ENCODE measurements at regions not wholly inside any gene's neighbourhood (a gene's known extent, or its start where the extent isn't known, plus 50 kb on each side); places are given as distances from the start of the nearest gene placed in this dataset.

- no peak overlapping the region for H3K27ac Mint-ChIP-seq
- no peaks in the 10 kb centered on the region for H3K27me3 Mint-ChIP-seq (ENCODE audit: low read depth)
- intact Hi-C loops (cut with micrococcal nuclease), result no loop called here
- H3K9me3 Mint-ChIP-seq, result no peaks in the 10 kb centered on the region
- no peaks in the 10 kb centered on the region for H3K4me1 Mint-ChIP-seq (ENCODE audit: low read depth)
- H3K36me3 Mint-ChIP-seq (ENCODE audit: low read depth), result no peaks in the 10 kb centered on the region
- DNase-seq (ENCODE audit: low spot score), result no peak
- no peak overlapping the region for H3K4me3 Mint-ChIP-seq (ENCODE audit: low read depth)
These were observed 156.7 kb downstream of the LPIN1 start for GRCh38 chr2:11903085-11903606.

- Mint-ChIP-seq H3K27me3 (ENCODE audit: low read depth) (no peaks in the 10 kb centered on the region), H3K4me3 (ENCODE audit: low read depth) (no peak overlapping the region), H3K27ac (no peak overlapping the region), H3K9me3 (no peaks in the 10 kb centered on the region), H3K36me3 (ENCODE audit: low read depth) (no peaks in the 10 kb centered on the region), H3K4me1 (ENCODE audit: low read depth) (no peaks in the 10 kb centered on the region)
- no peak for DNase-seq (ENCODE audit: low spot score)
- intact Hi-C loops (cut with micrococcal nuclease), result no loop called here
These were observed 157.6 kb downstream of the LPIN1 start for GRCh38 chr2:11904029-11904428.

GRCh38 chr2:11904941-11905340, 158.5 kb downstream of the LPIN1 start:
- no peak for DNase-seq (ENCODE audit: low spot score)
- H3K27ac Mint-ChIP-seq, result no peak overlapping the region
- no peak overlapping the region for H3K4me3 Mint-ChIP-seq (ENCODE audit: low read depth)
- intact Hi-C loops (cut with micrococcal nuclease), result no loop called here
- H3K36me3 Mint-ChIP-seq (ENCODE audit: low read depth), result no peaks in the 10 kb centered on the region
- H3K4me1 Mint-ChIP-seq (ENCODE audit: low read depth), result no peaks in the 10 kb centered on the region
- H3K9me3 Mint-ChIP-seq, result no peaks in the 10 kb centered on the region
- no peaks in the 10 kb centered on the region for H3K27me3 Mint-ChIP-seq (ENCODE audit: low read depth)

DNA sequence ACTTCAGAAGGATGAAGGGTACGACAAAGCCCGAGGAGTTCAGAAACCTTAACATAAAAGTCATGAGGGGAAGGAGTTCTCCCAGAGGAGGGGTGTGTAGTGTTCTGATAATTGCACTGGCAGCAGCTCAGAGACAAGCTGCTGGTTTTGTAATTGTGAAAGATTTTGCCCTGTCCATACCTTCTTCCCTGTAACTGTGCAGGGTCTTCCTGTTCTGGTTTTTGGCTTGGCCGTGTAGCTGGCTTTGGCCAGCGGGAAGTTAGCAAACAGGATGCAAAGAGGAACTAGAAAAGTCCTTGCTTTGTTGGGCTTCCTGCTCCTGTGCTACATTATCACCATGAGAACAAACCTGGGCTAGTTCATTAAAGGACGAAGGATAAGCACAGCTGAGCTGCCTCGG, 160.8 kb downstream of the LPIN1 start:
- Mint-ChIP-seq H3K36me3 (ENCODE audit: low read depth) (no peaks in the 10 kb centered on the region), H3K4me3 (ENCODE audit: low read depth) (no peak overlapping the region), H3K9me3 (no peaks in the 10 kb centered on the region), H3K4me1 (ENCODE audit: low read depth) (no peaks in the 10 kb centered on the region), H3K27me3 (ENCODE audit: low read depth) (no peaks in the 10 kb centered on the region), H3K27ac (no peak overlapping the region)
- intact Hi-C loops (cut with micrococcal nuclease), result no loop called here
- DNase-seq (ENCODE audit: low spot score), result no peak

- no peak for DNase-seq (ENCODE audit: low spot score)
- peaks cover 5% of the 10 kb centered on the region for H3K9me3 Mint-ChIP-seq
- no peak overlapping the region for H3K27ac Mint-ChIP-seq
- H3K27me3 Mint-ChIP-seq (ENCODE audit: low read depth), result no peaks in the 10 kb centered on the region
- H3K36me3 Mint-ChIP-seq (ENCODE audit: low read depth), result no peaks in the 10 kb centered on the region
- H3K4me1 Mint-ChIP-seq (ENCODE audit: low read depth), result no peaks in the 10 kb centered on the region
- H3K4me3 Mint-ChIP-seq (ENCODE audit: low read depth), result no peak overlapping the region
- intact Hi-C loops (cut with micrococcal nuclease), result no loop called here
These were observed 164.5 kb downstream of the LPIN1 start for GRCh38 chr2:11910971-11911370.

- Mint-ChIP-seq H3K27ac (no peak overlapping the region), H3K4me3 (ENCODE audit: low read depth) (no peak overlapping the region), H3K36me3 (ENCODE audit: low read depth) (no peaks in the 10 kb centered on the region), H3K4me1 (ENCODE audit: low read depth) (no peaks in the 10 kb centered on the region), H3K27me3 (ENCODE audit: low read depth) (no peaks in the 10 kb centered on the region), H3K9me3 (peaks cover 5% of the 10 kb centered on the region)
- no peak for DNase-seq (ENCODE audit: low spot score)
- intact Hi-C loops (cut with micrococcal nuclease), result no loop called here
These were observed 166.5 kb downstream of the LPIN1 start for GRCh38 chr2:11912980-11913379.

DNA sequence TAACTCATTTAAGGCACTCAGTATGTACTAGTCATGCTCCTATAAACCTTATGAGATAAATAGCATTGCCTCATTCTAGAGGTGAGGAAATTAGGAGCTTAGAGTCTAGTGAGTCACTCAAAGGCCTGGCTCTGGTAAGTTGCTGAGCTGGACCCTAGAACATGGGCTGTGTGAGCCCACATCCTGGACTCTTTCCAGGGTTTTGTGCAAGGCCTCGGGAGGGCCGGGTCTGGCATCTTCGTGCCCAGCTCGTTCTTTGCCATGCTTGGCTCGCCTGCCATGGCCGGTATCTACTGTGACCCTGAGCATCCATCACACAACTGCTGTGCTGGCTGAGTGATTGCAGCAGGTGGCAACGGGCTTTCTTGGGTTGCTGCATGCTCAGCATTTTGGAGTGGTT, 168.0 kb downstream of the LPIN1 start:
- H3K27ac Mint-ChIP-seq, result no peak overlapping the region
- no peaks in the 10 kb centered on the region for H3K36me3 Mint-ChIP-seq (ENCODE audit: low read depth)
- no peak overlapping the region for H3K4me3 Mint-ChIP-seq (ENCODE audit: low read depth)
- peaks cover 5% of the 10 kb centered on the region for H3K9me3 Mint-ChIP-seq
- intact Hi-C loops (cut with micrococcal nuclease), result no loop called here
- no peak for DNase-seq (ENCODE audit: low spot score)
- no peaks in the 10 kb centered on the region for H3K27me3 Mint-ChIP-seq (ENCODE audit: low read depth)
- H3K4me1 Mint-ChIP-seq (ENCODE audit: low read depth), result no peaks in the 10 kb centered on the region

- H3K27ac Mint-ChIP-seq, result no peak overlapping the region
- H3K9me3 Mint-ChIP-seq, result peaks cover 5% of the 10 kb centered on the region
- intact Hi-C loops (cut with micrococcal nuclease), result no loop called here
- DNase-seq (ENCODE audit: low spot score), result no peak
- no peaks in the 10 kb centered on the region for H3K36me3 Mint-ChIP-seq (ENCODE audit: low read depth)
- H3K4me3 Mint-ChIP-seq (ENCODE audit: low read depth), result no peak overlapping the region
- no peaks in the 10 kb centered on the region for H3K4me1 Mint-ChIP-seq (ENCODE audit: low read depth)
- peaks cover under 1% of the 10 kb centered on the region for H3K27me3 Mint-ChIP-seq (ENCODE audit: low read depth)
These were observed 169.2 kb downstream of the LPIN1 start for GRCh38 chr2:11915650-11916049.

DNA sequence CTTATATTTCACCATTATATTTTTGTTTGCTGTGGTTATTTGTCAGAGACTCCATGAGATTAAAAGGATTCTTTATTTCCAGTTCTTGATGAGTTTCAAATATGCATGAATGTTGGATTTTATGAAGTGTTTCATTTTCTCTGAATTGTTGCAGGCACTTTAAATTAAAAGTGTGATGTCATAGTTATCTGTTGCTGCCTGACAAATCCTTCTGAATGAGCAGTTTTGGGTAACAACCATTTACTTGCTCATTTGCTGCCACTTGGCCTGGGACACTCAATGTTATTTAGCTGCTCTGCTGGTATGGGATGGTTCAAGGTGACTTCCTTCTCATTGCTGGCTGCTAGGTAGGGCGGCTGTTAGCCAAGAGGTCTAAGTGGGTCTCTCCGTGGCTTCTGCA, 173.5 kb downstream of the LPIN1 start:
- Mint-ChIP-seq H3K9me3 (no peaks in the 10 kb centered on the region), H3K36me3 (ENCODE audit: low read depth) (no peaks in the 10 kb centered on the region), H3K4me3 (ENCODE audit: low read depth) (no peak overlapping the region), H3K27ac (no peak overlapping the region), H3K27me3 (ENCODE audit: low read depth) (peaks cover 3% of the 10 kb centered on the region), H3K4me1 (ENCODE audit: low read depth) (no peaks in the 10 kb centered on the region)
- intact Hi-C loops (cut with micrococcal nuclease), result no loop called here
- no peak for DNase-seq (ENCODE audit: low spot score)

DNA sequence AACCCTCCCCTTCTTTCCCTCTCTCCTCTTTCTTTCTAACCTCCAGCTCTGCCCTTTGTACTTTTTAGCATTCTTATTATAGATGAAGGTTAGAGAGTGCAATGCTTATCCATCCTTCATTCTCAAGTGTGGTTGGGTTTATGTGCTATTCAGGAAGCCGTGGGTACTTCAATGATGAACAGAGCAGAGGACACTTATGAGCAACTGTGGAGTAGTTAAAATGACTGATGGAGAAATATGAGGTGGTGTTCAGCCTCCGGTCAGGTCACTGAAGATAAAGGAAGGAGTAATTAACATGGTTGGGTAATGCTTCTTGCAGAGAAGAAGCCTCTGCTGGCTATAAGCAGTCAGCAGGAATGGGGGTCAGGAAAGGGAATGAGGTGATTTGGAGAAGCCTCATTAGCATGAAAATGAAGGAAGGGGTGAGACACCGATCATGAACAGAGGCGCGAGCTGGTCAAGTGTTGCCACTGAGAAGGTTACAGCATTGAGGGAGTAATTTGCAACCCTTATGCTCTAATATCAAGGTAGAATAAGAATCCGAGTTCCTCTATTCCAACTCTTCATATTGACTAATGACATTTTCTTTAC, 174.7 kb downstream of the LPIN1 start:
- DNase-seq (ENCODE audit: low spot score), result no peak

DNA sequence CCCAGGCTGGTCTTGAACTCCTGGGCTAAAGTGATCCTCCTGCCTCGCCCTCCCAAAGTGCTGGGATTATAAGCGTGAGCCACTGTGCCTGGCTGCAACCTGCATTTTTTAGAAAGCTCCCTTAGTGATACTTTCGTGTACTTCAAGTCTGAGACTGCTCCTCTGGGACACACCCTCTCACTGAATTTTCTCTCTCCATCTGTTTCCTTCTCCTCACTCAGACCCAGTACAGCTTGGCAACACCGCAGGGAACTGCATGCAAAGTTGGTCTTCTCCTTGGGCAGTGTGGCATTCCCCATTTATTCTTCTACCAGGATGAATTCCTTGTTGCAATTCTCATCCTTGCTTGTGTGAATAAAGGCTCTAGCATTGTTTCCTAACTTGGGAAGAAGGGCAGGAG, 175.9 kb downstream of the LPIN1 start:
- intact Hi-C loops (cut with micrococcal nuclease), result no loop called here
- Mint-ChIP-seq H3K4me3 (ENCODE audit: low read depth) (no peak overlapping the region), H3K36me3 (ENCODE audit: low read depth) (no peaks in the 10 kb centered on the region), H3K9me3 (no peaks in the 10 kb centered on the region), H3K27ac (no peak overlapping the region), H3K4me1 (ENCODE audit: low read depth) (no peaks in the 10 kb centered on the region), H3K27me3 (ENCODE audit: low read depth) (peaks cover 3% of the 10 kb centered on the region)
- DNase-seq (ENCODE audit: low spot score), result no peak

More for the DNA sequence above, 174.7 kb downstream of the LPIN1 start:
- peaks cover 3% of the 10 kb centered on the region for H3K27me3 Mint-ChIP-seq (ENCODE audit: low read depth)
- H3K4me1 Mint-ChIP-seq (ENCODE audit: low read depth), result no peaks in the 10 kb centered on the region
- no peak overlapping the region for H3K4me3 Mint-ChIP-seq (ENCODE audit: low read depth)
- H3K9me3 Mint-ChIP-seq, result no peaks in the 10 kb centered on the region
- H3K27ac Mint-ChIP-seq, result no peak overlapping the region
- intact Hi-C loops (cut with micrococcal nuclease), result no loop called here
- H3K36me3 Mint-ChIP-seq (ENCODE audit: low read depth), result no peaks in the 10 kb centered on the region

- Mint-ChIP-seq H3K36me3 (ENCODE audit: low read depth) (no peaks in the 10 kb centered on the region), H3K27ac (no peak overlapping the region), H3K4me3 (ENCODE audit: low read depth) (no peak overlapping the region), H3K27me3 (ENCODE audit: low read depth) (peaks cover 3% of the 10 kb centered on the region), H3K4me1 (ENCODE audit: low read depth) (no peaks in the 10 kb centered on the region), H3K9me3 (no peaks in the 10 kb centered on the region)
- no peak for DNase-seq (ENCODE audit: low spot score)
- intact Hi-C loops (cut with micrococcal nuclease), result no loop called here
These were observed 177.5 kb downstream of the LPIN1 start for GRCh38 chr2:11923935-11924334.

- Mint-ChIP-seq H3K36me3 (ENCODE audit: low read depth) (no peaks in the 10 kb centered on the region), H3K27me3 (ENCODE audit: low read depth) (peaks cover 3% of the 10 kb centered on the region), H3K9me3 (no peaks in the 10 kb centered on the region), H3K4me1 (ENCODE audit: low read depth) (no peaks in the 10 kb centered on the region), H3K27ac (no peak overlapping the region), H3K4me3 (ENCODE audit: low read depth) (no peak overlapping the region)
- DNase-seq (ENCODE audit: low spot score), result no peak
- intact Hi-C loops (cut with micrococcal nuclease), result no loop called here
These were observed 179.0 kb downstream of the LPIN1 start for GRCh38 chr2:11925295-11926066.

All from activated T-helper 2 cell treated with anti-CD3 and anti-CD28 coated beads, Interferon-gamma antibody, Interleukin-2, Interleukin-4, amounts not matched to agents 10 μg/mL and 5 μg/mL and 100 μg/mL, durations not matched to agents 14 hours and 24 hours and 36 hours (primary cell).